Natural killer cell (primary cell): ENCODE measurements at regions not wholly inside any gene's neighbourhood (a gene's known extent, or its start where the extent isn't known, plus 50 kb on each side); places are given as distances from the start of the nearest gene placed in this dataset.

ENCODE experiments used
- ATAC-seq, 3 donors: fragments of 150-1000 bp in 2 of 3; fragments of 200-7000 bp in 1 of 3; cut with Tn5 transposase; 1 replicate in 1 of 3; 2 replicates in 2 of 3; pipeline ENCODE4 v1.10.0; 2021; ENCODE audit warnings: mild to moderate bottlenecking in 2 of 3, moderate library complexity in 2 of 3
- DNase-seq, 2 donors: peaks; one replicate each; pipeline versions ENCODE4 v3.0.0 to v3.0.0-alpha.2; 2013 to 2021; ENCODE audit warnings: mixed read lengths in 1 of 2
- H3K27ac ChIP-seq: one replicate; pipeline ENCODE4 v1.5.1; 2013; ENCODE audit warnings: mild to moderate bottlenecking, low read length
- H3K27me3 ChIP-seq: one replicate; pipeline ENCODE4 v1.6.1; 2013; ENCODE audit warnings: low read length; ENCODE audit not compliant: control insufficient read depth, insufficient read depth
- H3K36me3 ChIP-seq: one replicate; pipeline ENCODE4 v1.6.1; 2013; ENCODE audit warnings: low read length; ENCODE audit not compliant: control insufficient read depth, insufficient read depth
- H3K4me1 ChIP-seq: one replicate; pipeline ENCODE4 v1.6.1; 2013; ENCODE audit warnings: low read length; ENCODE audit not compliant: control insufficient read depth, insufficient read depth
- H3K4me3 ChIP-seq: one replicate; pipeline ENCODE4 v1.5.1; 2013; ENCODE audit warnings: low read length
- H3K9me3 ChIP-seq: one replicate; pipeline ENCODE4 v1.6.1; 2013; ENCODE audit warnings: low read length; ENCODE audit not compliant: control insufficient read depth, insufficient read depth
- H3K27ac Mint-ChIP-seq, 2 donors: one replicate each; pipeline ENCODE4 v1.8.0; 2022; ENCODE audit warnings: mild to moderate bottlenecking in 2 of 2, mixed read lengths in 2 of 2, moderate library complexity in 1 of 2
- H3K27me3 Mint-ChIP-seq, 2 donors: one replicate each; pipeline ENCODE4 v1.8.0; 2022; ENCODE audit warnings: low read depth in 2 of 2, mixed read lengths in 2 of 2
- H3K36me3 Mint-ChIP-seq: one replicate; pipeline ENCODE4 v1.8.0; 2022; ENCODE audit warnings: mixed read lengths
- H3K4me1 Mint-ChIP-seq, 2 donors: one replicate each; pipeline ENCODE4 v1.8.0; 2022; ENCODE audit warnings: mixed read lengths in 2 of 2
- H3K4me3 Mint-ChIP-seq: one replicate; pipeline ENCODE4 v1.8.0; 2022; ENCODE audit warnings: mild to moderate bottlenecking, moderate library complexity, mixed read lengths
- H3K9me3 Mint-ChIP-seq, 2 donors: one replicate each; pipeline ENCODE4 v1.8.0; 2022; ENCODE audit warnings: mixed read lengths in 2 of 2
- CTCF ChIP-seq: fragments of 200-600 bp; IDR thresholded peaks from one replicate; pipeline ENCODE4 v1.8.0; 2022; ENCODE audit warnings: antibody characterized with exemption
- WGBS: methylation state at CpG from one replicate; pipeline ENCODE4 v1.1.7; 2013; ENCODE audit warnings: missing lambda C conversion rate; ENCODE audit not compliant: insufficient coverage; 5-methylcytosine and 5-hydroxymethylcytosine counted together
- intact Hi-C: fragments of 100-400 bp; cut with micrococcal nuclease; formaldehyde crosslinking; loops from one replicate; pipeline ENCODE4 v1.14.2; 2022

- H3K4me3 Mint-ChIP-seq, result no peak overlapping the region
Observed at GRCh38 chr20:10972219-10972860, 298.5 kb upstream of the JAG1 start.

GRCh38 chr20:10976051-10976450 is 302.3 kb upstream of the JAG1 start:
- intact Hi-C loops, result no loop called here
- Mint-ChIP-seq H3K36me3 (no peaks in the 10 kb centered on the region), H3K4me3 (no peak overlapping the region), H3K4me1 (no peaks in the 10 kb centered on the region), H3K9me3 (peaks cover 5 to 6% of the 10 kb centered on the region in 2 donors), H3K27me3 (peaks cover 0 to 2% of the 10 kb centered on the region in 2 donors), H3K27ac (no peak overlapping the region)
- Histone ChIP-seq H3K36me3 (no peaks in the 10 kb centered on the region), H3K9me3 (no peaks in the 10 kb centered on the region), H3K27ac (no peak overlapping the region), H3K4me3 (no peak overlapping the region), H3K4me1 (no peaks in the 10 kb centered on the region), H3K27me3 (no peaks in the 10 kb centered on the region)
- TF ChIP-seq CTCF, result no peak
- no peak for ATAC-seq
- DNase-seq, result no peak
- WGBS, result 91% methylated on average over 4 of the region's 6 CpGs

More at GRCh38 chr20:10972219-10972860, 298.5 kb upstream of the JAG1 start:
- Histone ChIP-seq H3K4me1 (no peaks in the 10 kb centered on the region), H3K27me3 (no peaks in the 10 kb centered on the region), H3K36me3 (no peaks in the 10 kb centered on the region), H3K9me3 (no peaks in the 10 kb centered on the region), H3K4me3 (no peak overlapping the region), H3K27ac (no peak overlapping the region)
- 82% methylated on average over 4 of the region's 4 CpGs for WGBS
- Mint-ChIP-seq H3K27me3 (peaks cover 0 to 2% of the 10 kb centered on the region in 2 donors), H3K27ac (no peak overlapping the region), H3K9me3 (peaks cover 5 to 8% of the 10 kb centered on the region in 2 donors), H3K4me1 (no peaks in the 10 kb centered on the region), H3K36me3 (no peaks in the 10 kb centered on the region)
- TF ChIP-seq CTCF, result no peak
- ATAC-seq (no peak), DNase-seq (no peak)
- intact Hi-C loops, result no loop called here

GRCh38 chr20:10978019-10978702 is 304.4 kb upstream of the JAG1 start:
- H3K4me1 Mint-ChIP-seq, result no peaks in the 10 kb centered on the region
- intact Hi-C loops, result no loop called here
- H3K36me3 Mint-ChIP-seq, result no peaks in the 10 kb centered on the region
- Histone ChIP-seq H3K27ac (no peak overlapping the region), H3K27me3 (no peaks in the 10 kb centered on the region), H3K9me3 (no peaks in the 10 kb centered on the region), H3K36me3 (no peaks in the 10 kb centered on the region), H3K4me3 (no peak overlapping the region), H3K4me1 (no peaks in the 10 kb centered on the region)
- peaks cover 2 to 3% of the 10 kb centered on the region in 2 donors for H3K9me3 Mint-ChIP-seq
- WGBS, result 84% methylated on average over 4 of the region's 4 CpGs
- no peak for DNase-seq
- no peak for ATAC-seq
- no peak overlapping the region for H3K4me3 Mint-ChIP-seq
- peaks cover 0 to 2% of the 10 kb centered on the region in 2 donors for H3K27me3 Mint-ChIP-seq
- H3K27ac Mint-ChIP-seq, result no peak overlapping the region
- no peak for TF ChIP-seq CTCF
